GM21423 (cell line): ENCODE measurements at regions not wholly inside any gene's neighbourhood (a gene's known extent, or its start where the extent isn't known, plus 50 kb on each side); places are given as distances from the start of the nearest gene placed in this dataset.

ENCODE experiments used
- ATAC-seq: cut with Tn5 transposase; IDR thresholded peaks from one replicate; pipeline ENCODE4 v1.9.1; 2021; ENCODE audit warnings: mild to moderate bottlenecking, moderate library complexity; ENCODE audit not compliant: unreplicated experiment

GRCh38 chr1:98086156-98086555 lies 165.3 kb upstream of the DPYD start:
- no peak for ATAC-seq

DNA sequence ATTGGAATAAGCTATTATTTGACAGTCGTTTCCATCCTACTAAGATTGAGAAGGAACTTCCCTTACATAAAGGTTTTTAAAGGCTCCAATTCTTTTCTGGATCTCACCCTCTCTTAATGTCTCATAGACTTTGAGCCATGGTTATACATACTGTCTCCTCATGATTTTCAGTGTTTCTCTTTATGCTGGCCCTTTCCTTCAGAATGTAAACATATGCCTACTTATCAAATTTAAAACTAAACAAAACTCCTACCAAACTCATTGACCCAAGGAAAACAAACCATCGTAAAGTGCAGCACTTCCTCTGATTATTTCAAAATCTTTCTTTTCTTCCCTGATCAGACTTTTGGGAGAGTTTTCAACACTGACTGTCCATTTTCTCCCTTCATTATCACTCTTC lies 163.4 kb upstream of the DPYD start:
- ATAC-seq = no peak

- ATAC-seq = no peak
These were observed 161.1 kb upstream of the DPYD start for GRCh38 chr1:98081944-98082343.

DNA sequence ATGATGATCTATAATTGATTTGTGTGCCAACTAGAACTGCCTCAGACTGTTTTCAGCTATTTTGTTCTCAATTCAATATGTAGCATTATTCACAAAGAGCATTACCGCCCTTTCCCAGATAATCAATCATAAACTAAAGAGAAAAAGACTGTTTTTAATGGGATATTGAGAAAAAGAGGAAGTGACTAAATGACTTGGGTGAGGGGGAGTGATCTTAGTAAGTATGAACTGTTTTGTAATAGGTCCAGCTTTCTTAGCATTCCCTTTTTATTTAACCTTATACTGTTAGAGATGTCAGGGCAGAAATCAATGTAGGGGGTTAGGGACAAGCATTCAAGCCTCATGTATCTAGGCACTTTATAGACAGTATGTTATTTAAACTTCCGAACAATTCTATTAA lies 157.8 kb upstream of the DPYD start:
- ATAC-seq = no peak

- ATAC-seq = no peak
These were observed 156.9 kb upstream of the DPYD start for GRCh38 chr1:98077691-98078090.

GRCh38 chr1:98075626-98076025 lies 154.8 kb upstream of the DPYD start:
- ATAC-seq = no peak

- no peak for ATAC-seq
These were observed 153.0 kb upstream of the DPYD start for GRCh38 chr1:98073823-98074222.

DNA sequence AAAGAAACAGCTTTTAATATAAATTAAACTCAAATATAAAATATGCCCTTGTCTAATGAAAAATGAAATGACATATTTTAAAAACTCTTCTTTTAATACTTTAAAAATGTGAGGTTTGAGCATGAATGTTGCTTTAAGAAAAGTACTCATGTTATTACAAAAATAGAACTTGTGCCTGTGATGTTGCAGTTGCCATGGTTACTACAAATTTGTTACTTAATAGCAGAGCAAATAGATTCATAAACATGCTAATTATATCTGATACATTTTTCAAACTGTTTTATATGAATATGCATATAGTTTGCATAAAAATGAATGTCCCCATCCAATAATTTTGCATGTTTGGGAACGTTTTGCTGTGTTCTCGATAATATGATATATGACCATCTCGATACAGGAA lies 152.3 kb upstream of the DPYD start:
- ATAC-seq = no peak

DNA sequence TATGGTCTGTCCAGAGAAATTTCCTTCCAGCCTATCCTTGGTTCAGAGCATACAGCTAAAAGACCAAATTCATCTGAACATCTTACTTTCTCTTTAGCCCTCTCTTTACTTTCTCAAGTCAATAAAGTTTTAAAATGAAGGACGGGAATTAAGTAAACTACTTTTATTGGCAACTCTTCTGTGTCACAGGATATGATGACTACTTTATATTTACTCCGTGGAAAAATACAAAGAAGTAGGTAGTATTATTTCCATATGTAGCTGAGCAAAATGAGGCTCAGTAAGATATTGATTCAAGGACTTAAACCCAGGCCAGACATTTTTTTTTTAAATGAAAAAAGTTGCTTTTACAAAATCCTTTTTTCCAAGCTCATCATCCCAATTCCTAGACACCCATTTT lies 151.2 kb upstream of the DPYD start:
- no peak for ATAC-seq

DNA sequence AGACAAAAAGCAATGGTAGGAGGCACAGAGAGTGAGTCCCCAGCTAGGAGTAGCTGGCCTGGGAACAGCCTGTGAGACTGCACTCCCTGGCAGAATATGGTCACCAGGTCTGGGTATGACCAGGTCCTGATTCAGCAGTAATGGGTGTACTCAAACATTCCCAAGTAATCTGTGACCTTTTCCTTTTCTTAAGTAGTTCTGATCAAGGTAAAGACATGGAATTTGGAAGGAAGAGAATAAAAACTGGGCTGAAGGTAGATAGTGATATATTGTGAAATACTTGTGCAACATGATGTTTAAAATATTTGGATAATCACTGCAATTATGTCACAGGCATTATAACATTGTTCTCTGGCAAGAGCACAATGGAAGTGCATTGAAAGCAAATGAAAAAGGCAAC lies 147.2 kb upstream of the DPYD start:
- ATAC-seq = no peak

- no peak for ATAC-seq
These were observed 146.1 kb upstream of the DPYD start for GRCh38 chr1:98066911-98067310.

DNA sequence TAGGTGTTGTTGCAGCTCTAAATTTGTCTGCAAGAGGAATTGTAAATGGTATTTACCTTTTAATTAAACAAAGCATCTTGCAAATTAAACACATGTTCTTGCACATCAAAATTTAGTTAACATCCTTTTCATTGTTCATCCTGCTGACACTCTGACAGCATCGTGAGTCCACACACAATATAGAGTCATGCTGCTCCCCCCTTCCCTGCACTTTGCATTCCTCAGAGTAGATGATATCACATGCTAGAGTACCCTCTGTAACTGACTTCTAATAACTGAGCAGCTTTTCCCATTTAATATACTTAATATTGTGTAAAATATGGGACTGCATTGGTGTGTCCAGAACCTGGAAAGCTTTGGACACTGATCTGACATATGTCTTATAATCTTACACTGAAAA lies 138.8 kb upstream of the DPYD start:
- ATAC-seq = no peak

DNA sequence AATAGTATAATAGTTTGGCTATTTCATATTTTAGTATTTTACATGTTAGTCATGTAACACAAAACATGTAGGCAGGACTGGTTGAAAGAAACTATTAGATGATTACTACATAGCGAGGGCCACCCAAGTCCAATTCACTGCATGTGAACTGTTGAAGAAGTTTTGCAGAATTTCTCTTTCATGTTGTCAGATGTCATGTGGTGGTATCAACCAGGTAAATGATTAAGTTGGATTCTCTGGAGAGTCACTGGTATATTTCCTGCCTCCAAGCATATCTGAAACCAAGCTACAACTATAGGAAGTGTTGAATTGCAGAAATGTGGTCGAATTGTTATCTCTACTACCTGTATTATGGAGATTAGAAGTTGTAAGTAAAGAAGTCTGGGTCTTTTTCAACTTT lies 137.8 kb upstream of the DPYD start:
- no peak for ATAC-seq

GRCh38 chr1:98057236-98057910 lies 136.5 kb upstream of the DPYD start:
- no peak for ATAC-seq

- no peak for ATAC-seq
These were observed 135.9 kb upstream of the DPYD start for GRCh38 chr1:98056781-98057180.

- ATAC-seq = no peak
These were observed 134.6 kb upstream of the DPYD start for GRCh38 chr1:98055457-98055856.

DNA sequence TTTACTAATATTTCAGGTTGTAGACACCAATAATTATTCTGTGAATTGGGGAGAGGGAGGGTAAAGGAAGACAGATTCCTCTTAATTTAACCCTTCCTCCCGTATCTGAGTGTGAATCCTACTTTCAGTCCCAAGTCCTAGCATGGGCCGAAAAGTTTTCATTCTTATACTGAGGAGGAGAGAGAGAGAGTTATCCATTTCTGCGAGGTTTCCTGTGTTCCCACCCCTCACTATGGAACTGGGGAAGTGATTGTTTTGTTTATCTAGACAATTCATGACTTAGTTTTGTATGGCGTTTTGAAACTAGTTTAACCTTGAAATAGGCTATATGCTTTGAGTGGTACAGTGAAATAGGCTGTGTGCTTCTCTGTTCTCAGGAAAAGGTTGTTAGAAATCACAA lies 134.0 kb upstream of the DPYD start:
- ATAC-seq = no peak

DNA sequence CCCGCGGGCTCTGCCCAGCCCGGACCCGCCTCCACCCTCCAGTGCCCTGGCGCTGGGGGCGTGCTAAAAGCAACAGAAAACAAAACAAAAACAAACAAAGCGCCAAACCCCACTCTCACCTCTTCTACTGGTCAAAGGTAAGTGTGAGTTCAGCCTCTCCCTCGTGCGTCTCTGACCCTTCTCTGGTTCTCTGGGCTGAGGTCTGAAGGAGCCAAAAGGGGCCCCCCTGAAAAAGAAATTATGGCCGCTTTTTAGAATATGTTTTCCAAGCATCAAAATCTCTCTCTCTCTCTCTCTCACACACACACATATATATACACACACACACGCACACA lies 133.5 kb upstream of the DPYD start:
- ATAC-seq = no peak

DNA sequence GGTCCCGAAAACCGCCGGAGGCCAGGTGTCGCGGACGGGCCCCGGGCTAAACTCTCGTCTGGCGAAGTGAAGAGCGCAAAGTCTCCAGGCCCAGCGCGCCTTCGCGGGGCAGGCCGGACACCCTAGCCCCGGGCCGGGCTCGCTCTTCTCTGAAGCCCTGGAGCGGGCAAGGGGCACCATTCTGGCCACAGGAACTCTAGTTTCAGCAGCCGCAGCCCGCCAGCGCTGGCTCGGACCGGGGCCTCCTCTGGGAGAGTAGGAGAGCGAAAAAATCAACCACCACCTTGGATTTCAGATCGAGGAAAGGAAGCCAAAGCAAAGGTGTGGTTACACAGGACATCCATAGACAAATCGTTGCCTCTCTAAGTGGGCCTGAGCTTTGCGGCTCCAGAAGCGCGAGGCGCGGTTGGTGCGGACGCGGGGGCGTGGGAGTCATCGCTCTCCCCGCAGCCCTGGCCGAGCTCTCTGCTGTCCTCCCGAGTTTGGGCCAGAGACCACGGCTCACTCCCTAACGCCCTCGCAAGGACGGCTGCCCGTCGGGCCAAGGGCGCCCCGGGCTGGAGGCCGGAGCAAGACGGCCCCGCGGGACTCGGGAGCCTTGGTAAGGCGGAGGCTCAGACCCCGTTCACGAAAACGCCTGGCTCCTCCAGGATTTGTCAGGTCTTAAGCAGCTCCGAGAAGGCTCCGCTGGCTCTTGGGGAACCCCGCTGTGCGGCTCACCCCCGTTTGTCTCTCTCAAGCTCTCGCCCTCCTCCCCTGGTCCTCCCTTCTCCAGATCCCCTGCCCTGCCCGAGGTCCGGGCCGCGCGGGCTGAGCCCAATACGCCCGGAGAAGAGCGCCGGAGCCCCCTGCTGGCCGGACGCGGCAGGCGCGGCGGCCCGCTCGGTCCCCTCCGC lies 132.9 kb upstream of the DPYD start:
- ATAC-seq = peak; percentile 96

DNA sequence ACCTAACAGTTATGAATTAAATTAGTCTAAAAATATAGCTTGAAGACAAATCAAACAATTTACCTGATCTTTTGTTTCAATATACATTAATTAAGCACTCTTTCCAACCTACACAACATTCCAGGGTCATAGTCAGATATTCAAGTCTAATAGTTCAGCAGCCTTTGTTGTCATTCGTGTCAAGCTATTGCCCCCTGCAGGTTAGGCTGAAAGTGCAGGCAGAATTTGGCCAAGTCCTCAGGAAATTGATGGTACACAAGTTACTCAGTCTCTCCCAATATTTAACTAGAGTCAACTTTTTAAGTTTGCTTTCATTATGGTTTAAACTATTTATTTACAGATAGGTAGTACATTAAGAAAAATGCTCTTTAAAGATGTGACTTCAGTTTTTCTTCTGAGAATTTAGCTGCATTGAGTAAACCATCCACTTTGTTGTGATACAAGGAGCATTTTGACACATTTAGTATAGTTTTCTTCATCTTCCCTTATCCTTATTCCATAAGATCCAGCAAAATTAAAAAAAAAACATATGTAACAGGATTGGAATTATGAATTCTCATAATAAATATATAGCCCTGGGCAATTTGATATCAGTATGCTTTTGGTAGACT lies 130.3 kb upstream of the DPYD start:
- ATAC-seq = peak; percentile 32

DNA sequence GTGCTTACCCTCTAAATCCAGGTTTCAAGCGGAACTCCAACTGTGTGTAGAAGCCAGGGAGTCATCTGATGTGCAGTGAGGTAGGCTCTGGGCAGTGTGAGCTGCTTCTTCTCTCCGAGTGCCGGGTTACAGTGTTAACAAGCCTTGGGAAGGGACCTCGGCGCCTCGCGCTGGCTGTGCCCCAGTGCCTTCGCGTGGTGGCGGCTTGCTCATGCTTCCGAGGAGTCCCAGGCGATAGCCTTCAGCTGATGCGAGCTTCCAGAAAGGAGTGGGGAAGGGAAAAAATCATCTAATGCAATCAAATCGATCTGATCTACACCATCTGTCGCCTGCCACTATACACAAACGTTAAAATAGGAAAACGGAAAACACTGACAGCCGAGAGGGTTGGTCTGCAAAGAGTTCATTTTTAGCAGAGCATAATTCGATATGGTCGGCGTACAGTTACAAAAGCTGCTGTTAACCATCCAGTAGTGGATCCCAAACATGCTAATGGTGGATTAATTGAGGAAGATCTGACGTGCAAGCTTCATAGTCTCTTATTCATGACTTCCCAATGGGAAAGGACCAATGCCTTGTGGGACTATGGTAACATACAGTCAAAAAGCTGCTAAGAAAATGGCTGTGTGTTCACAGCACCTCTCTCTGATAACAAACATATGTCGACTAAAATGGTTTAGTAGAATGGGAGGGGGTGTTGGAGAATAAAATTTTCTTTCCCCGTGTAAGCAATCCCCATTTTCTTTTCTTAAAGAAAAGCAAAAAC lies 128.7 kb upstream of the DPYD start:
- ATAC-seq = no peak
